ENCODE measurements at regions not wholly inside any gene's neighbourhood (a gene's known extent, or its start where the extent isn't known, plus 50 kb on each side); places are given as distances from the start of the nearest gene placed in this dataset.

DNA sequence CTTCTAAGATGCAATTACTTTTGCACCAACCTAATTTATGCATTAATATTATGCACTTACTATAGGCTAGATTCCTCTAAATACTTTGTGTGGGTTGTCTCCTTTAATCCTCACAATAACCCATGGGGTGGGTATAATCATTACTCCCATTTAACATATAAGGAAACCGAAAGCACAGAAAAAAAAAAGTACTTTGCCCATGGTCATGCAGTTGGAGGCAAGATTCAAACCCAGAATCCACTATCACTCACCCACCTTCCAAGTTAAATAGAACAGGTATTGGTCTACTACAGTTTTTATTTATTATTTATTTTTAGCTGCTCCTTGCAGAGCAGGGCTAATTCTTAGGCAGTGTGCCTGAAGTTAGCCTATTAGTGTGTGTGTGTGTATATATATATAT lies 76.6 kb upstream of the FZD7 start:
- H3K9me3 ChIP-seq, result no peaks in the 10 kb centered on the region
- no peak overlapping the region for H3K4me3 ChIP-seq
- H3K27me3 ChIP-seq, result no peaks in the 10 kb centered on the region
- ATAC-seq, result no peak
- no peaks in the 10 kb centered on the region for H3K4me1 ChIP-seq
- intact Hi-C loops (cut with DNase I), result no loop called here
- no peaks in the 10 kb centered on the region for H3K36me3 ChIP-seq
- TF ChIP-seq, protein P1, sequence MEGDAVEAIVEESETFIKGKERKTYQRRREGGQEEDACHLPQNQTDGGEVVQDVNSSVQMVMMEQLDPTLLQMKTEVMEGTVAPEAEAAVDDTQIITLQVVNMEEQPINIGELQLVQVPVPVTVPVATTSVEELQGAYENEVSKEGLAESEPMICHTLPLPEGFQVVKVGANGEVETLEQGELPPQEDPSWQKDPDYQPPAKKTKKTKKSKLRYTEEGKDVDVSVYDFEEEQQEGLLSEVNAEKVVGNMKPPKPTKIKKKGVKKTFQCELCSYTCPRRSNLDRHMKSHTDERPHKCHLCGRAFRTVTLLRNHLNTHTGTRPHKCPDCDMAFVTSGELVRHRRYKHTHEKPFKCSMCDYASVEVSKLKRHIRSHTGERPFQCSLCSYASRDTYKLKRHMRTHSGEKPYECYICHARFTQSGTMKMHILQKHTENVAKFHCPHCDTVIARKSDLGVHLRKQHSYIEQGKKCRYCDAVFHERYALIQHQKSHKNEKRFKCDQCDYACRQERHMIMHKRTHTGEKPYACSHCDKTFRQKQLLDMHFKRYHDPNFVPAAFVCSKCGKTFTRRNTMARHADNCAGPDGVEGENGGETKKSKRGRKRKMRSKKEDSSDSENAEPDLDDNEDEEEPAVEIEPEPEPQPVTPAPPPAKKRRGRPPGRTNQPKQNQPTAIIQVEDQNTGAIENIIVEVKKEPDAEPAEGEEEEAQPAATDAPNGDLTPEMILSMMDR (IDR thresholded peaks at IDR 0.05), result no peak
- no peak for DNase-seq
- no peak overlapping the region for H3K27ac ChIP-seq

DNA sequence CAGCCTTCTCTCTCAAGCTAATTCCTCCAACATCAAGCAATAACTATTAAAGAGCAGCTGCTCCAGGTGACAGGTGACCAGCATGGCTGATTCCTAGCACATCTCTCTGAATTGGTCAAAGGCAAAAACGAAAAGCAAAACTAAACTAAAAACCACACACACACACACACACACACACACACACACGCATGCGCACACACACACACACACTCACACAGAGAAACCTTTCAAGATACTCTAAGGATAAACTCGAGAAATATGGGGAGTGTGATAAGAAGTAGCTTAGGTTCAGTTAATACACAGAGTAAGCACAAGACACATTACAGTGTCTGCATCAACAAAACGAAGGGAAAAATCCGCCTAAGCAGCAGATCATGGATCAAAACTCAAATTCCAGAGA lies 74.5 kb upstream of the FZD7 start:
- intact Hi-C loops (cut with DNase I), result no loop called here
- no peaks in the 10 kb centered on the region for H3K4me1 ChIP-seq
- ATAC-seq, result no peak
- no peaks in the 10 kb centered on the region for H3K27me3 ChIP-seq
- TF ChIP-seq, protein P1 (IDR thresholded peaks at IDR 0.05), result no peak
- no peaks in the 10 kb centered on the region for H3K36me3 ChIP-seq
- H3K9me3 ChIP-seq, result no peaks in the 10 kb centered on the region
- H3K27ac ChIP-seq, result no peak overlapping the region
- H3K4me3 ChIP-seq, result no peak overlapping the region
- no peak for DNase-seq

DNA sequence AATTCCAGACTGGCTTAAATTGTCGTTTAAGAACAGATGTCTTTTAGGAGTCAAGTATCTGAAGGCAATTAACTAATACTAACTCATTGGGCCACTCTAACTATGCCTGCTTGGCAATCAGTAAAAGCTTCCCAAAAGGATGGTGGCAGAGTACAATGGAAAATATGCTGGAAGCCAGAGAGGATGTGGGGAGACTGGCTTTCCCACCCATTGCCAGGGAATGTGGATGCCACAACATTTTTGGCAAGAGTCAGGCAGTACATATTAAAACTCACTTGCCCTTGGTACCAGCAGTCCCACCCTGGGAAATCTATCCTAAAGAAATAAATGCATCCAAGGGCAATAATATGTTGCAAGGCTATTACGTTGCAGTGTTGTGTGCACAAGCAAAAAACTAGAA lies 74.0 kb upstream of the FZD7 start:
- ATAC-seq, result no peak
- Histone ChIP-seq H3K27ac (no peak overlapping the region), H3K4me1 (no peaks in the 10 kb centered on the region), H3K9me3 (no peaks in the 10 kb centered on the region), H3K4me3 (no peak overlapping the region), H3K36me3 (no peaks in the 10 kb centered on the region), H3K27me3 (no peaks in the 10 kb centered on the region)
- TF ChIP-seq, protein P1 (IDR thresholded peaks at IDR 0.05), result no peak
- intact Hi-C loops (cut with DNase I), result no loop called here
- no peak for DNase-seq

DNA sequence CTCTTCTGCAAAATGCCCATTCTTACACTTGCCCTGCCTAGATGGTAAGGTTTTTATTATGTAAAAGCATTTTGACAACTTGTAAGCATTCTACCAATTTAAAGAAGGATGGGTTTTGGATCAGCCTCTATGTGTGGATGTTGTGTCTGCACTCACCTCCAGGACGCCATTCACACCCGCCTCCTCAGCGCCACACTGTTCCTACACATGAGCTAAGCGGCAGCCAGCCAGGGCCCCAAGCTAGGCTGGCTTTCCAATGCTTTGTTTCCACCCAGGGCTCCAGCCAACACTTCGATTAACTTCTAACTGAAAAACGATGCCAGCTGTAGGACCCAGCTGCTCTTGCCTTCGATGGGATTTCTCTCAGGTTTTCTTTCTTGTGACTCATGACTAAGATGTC lies 73.3 kb upstream of the FZD7 start:
- intact Hi-C loops (cut with DNase I), result no loop called here
- TF ChIP-seq, protein P1 (IDR thresholded peaks at IDR 0.05), result no peak

DNA sequence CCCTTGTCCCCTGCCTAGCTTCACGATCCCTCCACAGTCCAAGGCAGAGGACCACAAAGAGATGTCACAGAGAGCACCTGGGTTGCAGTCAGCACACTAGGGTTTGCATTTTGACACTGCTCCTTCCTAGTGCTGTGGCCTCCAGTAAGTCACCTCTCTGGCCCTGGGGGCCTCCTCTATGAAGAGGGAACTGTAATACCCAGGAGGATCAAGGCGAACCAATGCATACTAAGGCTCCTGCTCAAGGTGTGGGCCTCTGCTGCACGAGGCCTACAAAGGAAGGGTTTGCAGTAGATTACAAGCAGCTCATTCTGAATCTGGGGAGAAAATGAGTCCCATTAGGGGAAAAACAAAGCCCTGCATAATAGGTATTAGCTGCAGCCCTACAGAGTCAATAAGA lies 72.3 kb upstream of the FZD7 start:
- Histone ChIP-seq H3K27me3 (no peaks in the 10 kb centered on the region), H3K4me1 (no peaks in the 10 kb centered on the region), H3K4me3 (no peak overlapping the region), H3K36me3 (no peaks in the 10 kb centered on the region), H3K27ac (no peak overlapping the region), H3K9me3 (no peaks in the 10 kb centered on the region)
- TF ChIP-seq, protein P1 (IDR thresholded peaks at IDR 0.05), result no peak
- intact Hi-C loops (cut with DNase I), result no loop called here
- ATAC-seq (no peak), DNase-seq (no peak)

More for the DNA sequence above, 73.3 kb upstream of the FZD7 start:
- H3K4me1 ChIP-seq, result no peaks in the 10 kb centered on the region
- H3K27ac ChIP-seq, result no peak overlapping the region
- H3K27me3 ChIP-seq, result no peaks in the 10 kb centered on the region
- H3K36me3 ChIP-seq, result no peaks in the 10 kb centered on the region
- H3K4me3 ChIP-seq, result no peak overlapping the region
- ATAC-seq (no peak), DNase-seq (no peak)
- H3K9me3 ChIP-seq, result no peaks in the 10 kb centered on the region

All from left lung (tissue), 4 donors.